HG03064 (cell line): ENCODE measurements at regions not wholly inside any gene's neighbourhood (a gene's known extent, or its start where the extent isn't known, plus 50 kb on each side); places are given as distances from the start of the nearest gene placed in this dataset.

ENCODE experiments used
- ATAC-seq: cut with Tn5 transposase; IDR thresholded peaks from one replicate; pipeline ENCODE4 v1.9.1; 2021; ENCODE audit warnings: low read depth; ENCODE audit not compliant: unreplicated experiment

DNA sequence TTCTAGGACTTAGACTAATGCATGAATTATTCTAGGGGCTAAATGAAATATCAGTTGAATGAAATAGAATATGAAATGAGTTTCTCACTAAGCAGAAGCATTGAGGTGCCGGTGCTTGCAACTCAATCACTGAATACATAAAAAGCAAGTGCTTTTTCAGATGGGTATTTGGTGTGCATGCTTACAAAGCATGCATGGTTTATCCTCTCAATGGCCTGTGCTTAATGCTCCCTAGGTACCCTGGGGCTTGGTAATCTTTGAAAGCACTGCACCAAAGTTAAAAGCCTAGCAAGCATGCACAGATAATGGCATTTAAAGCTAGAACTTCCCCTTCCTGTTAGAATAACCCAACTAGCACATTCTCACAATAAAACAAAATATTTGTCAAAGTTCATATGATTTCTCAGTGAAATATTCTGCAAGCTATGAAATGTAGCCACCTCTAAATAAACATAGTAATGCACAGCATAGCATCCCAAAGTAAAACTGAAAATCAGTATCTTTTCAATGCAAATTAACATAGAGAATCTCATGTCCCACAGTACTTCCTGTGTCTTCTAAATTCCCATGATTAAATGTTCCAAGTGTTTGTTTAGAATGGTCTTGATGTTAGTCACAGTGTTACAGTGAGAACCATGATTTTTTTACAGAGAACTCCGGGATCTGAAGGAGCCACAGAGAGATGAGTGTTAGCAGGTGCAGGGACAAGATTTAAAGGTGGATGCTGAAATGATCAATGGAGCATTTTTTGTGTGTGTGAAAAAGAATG is 143.4 kb upstream of the CDH6 start:
- no peak for ATAC-seq

GRCh38 chr5:31049461-31049860 is 144.0 kb upstream of the CDH6 start:
- no peak for ATAC-seq

DNA sequence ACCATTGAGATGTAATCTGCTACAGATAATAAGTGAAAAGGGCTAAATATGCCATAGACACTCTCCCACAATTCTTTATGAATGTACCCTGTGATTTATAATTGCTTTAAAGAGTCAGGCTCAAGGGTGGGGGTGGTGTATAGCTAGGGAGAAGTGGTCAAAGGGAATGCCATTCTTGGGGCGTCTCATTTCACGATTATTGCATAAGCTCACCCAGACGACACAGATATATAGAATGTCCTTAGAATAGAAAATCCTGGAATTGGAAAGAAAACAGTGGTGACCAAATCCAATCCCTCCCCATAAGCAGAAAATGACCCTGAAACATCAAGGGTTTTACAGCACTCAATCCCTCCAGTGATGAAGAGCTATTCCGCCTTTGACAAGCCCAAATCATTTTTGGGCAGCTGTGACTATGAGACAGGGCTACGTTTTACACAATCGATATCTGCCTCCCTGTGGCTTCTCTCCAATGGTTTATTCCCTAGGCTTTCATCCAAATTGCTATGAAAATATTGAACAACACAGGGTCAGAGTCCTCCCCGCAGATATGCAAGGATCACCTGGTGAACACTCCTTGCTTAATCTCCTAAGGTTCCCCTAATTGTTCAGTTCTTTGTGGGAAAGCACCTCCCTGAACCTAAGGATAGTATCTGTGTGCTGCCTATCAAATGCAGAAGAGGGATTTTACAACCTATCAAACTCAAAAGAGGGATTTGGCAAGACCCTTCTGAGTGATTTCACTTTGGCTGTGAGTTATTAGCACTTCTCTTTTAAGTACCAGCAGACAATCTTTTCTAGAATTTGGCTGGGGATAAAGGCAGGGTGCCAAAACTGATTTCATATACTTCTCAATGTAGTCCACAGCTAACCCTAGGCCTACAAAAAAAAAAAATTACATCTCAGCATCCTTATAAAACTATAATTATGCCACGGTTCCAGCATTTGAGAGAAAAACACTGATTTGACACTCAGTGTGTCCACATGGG is 144.9 kb upstream of the CDH6 start:
- ATAC-seq: no peak

- ATAC-seq: no peak
Measured at GRCh38 chr5:31047621-31048020, 145.9 kb upstream of the CDH6 start.

DNA sequence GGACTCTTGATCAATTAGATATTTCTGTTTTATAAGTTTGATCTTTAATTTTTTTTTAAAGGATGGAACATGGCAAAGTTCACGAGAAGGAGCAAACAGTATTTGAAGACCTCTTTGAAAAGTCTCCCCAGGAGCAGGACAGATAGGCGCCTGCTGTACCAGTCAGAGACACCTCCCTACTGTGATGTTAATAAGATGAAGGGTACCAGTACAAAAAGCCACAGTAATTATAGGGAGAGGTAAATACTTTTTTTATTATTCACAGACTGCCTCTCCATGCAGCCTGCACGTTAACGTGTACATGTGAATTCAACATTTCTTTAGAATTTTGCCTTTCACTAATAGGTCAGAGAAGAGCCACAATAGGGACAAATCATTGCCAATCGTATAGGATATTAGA is 146.5 kb upstream of the CDH6 start:
- no peak for ATAC-seq

DNA sequence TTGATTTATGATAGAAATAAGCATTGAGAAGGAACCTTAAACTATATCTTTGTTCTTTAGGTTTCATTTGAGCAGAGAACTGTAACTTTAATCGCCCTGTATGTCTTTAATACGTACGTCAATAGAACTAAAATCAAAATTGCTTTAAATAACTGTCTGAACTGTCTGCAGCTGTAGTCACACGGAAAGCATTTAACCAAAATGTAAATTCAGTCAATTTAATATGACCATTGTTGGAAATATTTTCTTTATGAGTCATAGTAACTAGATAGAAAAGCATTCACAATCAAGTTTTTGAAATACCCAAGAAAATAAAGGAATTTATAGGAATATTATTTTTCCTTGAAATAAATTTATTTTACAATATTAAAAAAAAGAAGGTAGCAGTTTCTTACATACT is 157.1 kb upstream of the CDH6 start:
- no peak for ATAC-seq

DNA sequence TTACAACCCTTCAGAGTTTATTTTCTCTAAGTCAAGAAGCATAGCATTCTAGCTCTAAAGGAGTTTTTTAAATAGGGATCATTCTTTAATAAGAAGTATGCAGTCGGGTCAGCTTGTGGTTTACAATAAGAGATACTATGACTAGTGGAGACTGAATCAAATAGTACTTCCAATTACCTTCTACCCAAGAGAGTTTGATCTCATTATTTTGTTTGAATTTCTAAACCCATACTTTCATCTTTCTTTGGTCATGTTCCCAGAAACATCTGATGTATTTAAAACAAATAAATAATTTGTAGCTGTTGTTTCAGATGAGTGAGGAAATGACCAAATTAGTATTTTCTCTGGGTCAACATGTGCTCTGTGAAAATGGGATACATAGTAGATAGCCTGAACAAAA is 160.2 kb upstream of the CDH6 start:
- no peak for ATAC-seq

- ATAC-seq: no peak
Measured at GRCh38 chr5:31029925-31030324, 163.6 kb upstream of the CDH6 start.

DNA sequence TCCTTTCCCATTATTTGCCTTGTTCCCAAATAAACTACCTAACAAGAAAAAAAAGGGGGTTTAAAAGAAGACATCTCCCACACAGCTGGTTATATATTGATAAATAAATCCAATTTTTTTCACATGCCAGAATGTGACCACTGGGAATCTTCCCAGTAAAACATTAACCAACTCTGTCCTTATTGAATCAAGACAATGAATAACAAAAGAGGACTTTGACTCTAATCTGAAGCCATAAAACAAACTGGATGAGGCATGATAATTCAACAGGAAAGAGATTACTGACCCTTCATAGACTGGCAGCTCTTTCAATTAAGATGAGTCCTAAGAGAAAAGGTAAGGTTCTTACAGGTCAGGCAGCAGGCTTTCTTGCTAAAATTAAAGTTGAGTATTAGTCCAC is 165.8 kb upstream of the CDH6 start:
- no peak for ATAC-seq

DNA sequence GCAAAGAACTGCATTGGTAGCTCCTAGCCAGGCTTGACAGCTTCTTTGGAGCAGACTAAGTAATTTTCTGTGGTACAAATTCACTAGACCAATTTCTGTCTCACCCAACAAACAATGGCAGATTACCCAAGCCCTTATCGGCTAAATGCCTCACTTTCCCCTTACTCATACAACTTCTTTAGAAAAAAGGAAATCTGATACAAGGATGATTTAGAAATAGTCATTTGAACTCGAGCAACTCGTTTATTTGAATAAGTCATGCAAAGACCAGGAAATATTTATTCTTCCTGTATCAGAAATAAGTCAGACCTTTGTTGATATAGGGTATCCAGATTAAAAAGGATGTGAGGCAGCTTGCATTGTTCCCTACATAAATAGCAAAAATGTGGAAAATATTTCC is 170.4 kb upstream of the CDH6 start:
- ATAC-seq: no peak

- ATAC-seq: no peak
Measured at GRCh38 chr5:31021181-31021624, 172.3 kb upstream of the CDH6 start.

GRCh38 chr5:31008231-31008630 is 185.3 kb upstream of the CDH6 start:
- no peak for ATAC-seq

GRCh38 chr5:31007672-31008071 is 185.8 kb upstream of the CDH6 start:
- no peak for ATAC-seq

GRCh38 chr5:31000287-31000686 is 193.2 kb upstream of the CDH6 start:
- ATAC-seq: no peak

GRCh38 chr5:30997681-30998080 is 195.8 kb upstream of the CDH6 start:
- ATAC-seq: no peak

- no peak for ATAC-seq
Measured at GRCh38 chr5:30994902-30995301, 198.6 kb upstream of the CDH6 start.

- no peak for ATAC-seq
Measured at GRCh38 chr5:30994176-30994575, 199.3 kb upstream of the CDH6 start.

DNA sequence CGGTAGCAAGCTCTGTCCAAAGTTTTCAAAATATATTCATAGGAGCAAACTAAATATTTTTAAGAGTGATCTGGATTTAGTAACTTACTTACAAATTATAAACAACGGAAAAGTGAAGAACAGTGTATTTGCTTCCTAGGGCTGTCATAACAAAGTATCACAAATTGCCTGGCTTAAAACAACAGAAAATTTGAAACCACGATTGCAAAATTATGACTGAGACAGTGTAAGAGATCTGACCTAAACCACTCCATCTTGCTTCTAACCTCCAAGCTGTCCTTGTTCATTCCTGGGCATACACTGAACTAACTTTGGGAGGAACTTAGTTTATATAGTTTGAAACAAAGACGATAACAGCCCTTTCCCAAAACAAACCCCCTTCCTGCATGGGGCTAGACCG is 202.0 kb upstream of the CDH6 start:
- ATAC-seq: no peak

GRCh38 chr5:30981576-30981975 is 211.9 kb upstream of the CDH6 start:
- ATAC-seq: no peak

- ATAC-seq: no peak
Measured at GRCh38 chr5:30968971-30969370, 224.5 kb upstream of the CDH6 start.

DNA sequence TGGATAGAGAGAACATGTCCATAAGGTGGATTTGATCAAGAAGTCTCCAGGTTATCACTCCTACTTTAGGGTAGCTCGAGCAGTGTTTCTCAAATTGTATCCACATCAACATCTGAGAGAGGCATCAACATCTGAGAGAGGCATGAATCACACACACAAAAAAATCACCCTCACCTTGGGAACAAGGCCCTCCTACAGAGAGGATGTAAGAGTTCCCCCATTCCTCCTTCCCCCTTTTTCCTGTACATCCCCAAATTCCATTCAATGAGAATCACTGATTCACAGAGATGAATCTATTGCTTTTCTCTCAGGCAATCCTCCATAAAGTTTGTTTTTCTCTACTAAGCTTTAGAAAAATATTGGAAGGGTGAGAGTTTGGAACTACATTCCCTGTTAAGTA is 233.4 kb upstream of the CDH6 start:
- no peak for ATAC-seq

GRCh38 chr5:30959238-30959637 is 234.2 kb upstream of the CDH6 start:
- ATAC-seq: no peak
